ENCODE measurements at regions not wholly inside any gene's neighbourhood (a gene's known extent, or its start where the extent isn't known, plus 50 kb on each side); places are given as distances from the start of the nearest gene placed in this dataset.

DNA sequence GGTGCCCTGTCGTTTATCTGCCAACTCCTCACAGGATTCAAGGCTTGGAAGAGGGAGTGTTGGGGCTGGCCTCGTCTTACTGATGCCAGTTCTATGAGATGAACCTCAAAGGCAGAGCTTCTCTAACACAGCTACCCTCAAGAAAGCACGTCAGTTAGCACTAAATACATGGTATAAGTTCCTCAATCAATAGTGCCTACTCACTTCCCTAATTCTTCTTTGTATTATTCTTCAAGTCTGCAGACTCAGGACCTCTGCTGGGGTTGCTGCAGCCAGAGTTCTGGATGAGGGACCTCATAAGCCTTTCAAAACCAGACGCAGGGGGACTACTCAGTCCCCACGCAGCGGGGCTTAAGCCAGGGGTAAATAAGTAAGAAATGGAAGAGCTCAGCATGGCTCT is 118.3 kb downstream of the VPREB1 start:
- ATAC-seq (no peak), DNase-seq (ENCODE audit: low spot score) (no peak), FAIRE-seq (no peak)
- Histone ChIP-seq H3K9ac (ENCODE audit: insufficient read depth, low read depth, low read length) (no peak overlapping the region), H3K36me3 (replicated peaks in 1 of 2; ENCODE audit: control insufficient read depth in 1 of 2, insufficient read depth in 2 of 2, low read length in 2 of 2) (no peaks in the 10 kb centered on the region), H3K27ac (ENCODE audit: extremely low read length, insufficient read depth, low read length) (no peak overlapping the region), H3K9me3 (ENCODE audit: low read length) (no peaks in the 10 kb centered on the region), H3K4me2 (ENCODE audit: low read depth, low read length) (no peak overlapping the region), H3K4me3 (replicated peaks in 1 of 3; ENCODE audit: insufficient read depth in 1 of 3, low read depth in 2 of 3, low read length in 3 of 3) (no peak overlapping the region), H3K79me2 (ENCODE audit: insufficient read depth, low read length) (no peaks in the 10 kb centered on the region), H3K27me3 (ENCODE audit: control insufficient read depth in 1 of 2, insufficient read depth in 2 of 2, low read length in 2 of 2) (peaks cover 0 to 4% of the 10 kb centered on the region in 2 experiments; a peak in 2 of 5 replicates), H4K20me1 (ENCODE audit: insufficient read depth, low read length) (no peaks in the 10 kb centered on the region), H2AFZ (ENCODE audit: low read length) (no peak overlapping the region), H3K4me1 (ENCODE audit: insufficient read depth, low read length) (no peaks in the 10 kb centered on the region)
- CTCF ChIA-PET (ENCODE audit: low intra/inter-chr PET ratio, low total read pairs) = no interaction called here
- intact Hi-C loops (cut with micrococcal nuclease; ENCODE audit: unreplicated experiment) (no loop called here), in situ Hi-C loops (cut with HindIII; ENCODE audit: extremely low pct_ligation_motif_present, low pct_unique_long_range_greater_than_20kb) (no loop called here)
- TF ChIP-seq RFX3 (CRISPR knock-in tag; IDR thresholded peaks at IDR 0.05) (no peak), MED13 (CRISPR knock-in tag; IDR thresholded peaks at IDR 0.05) (no peak), TAF1 (CRISPR knock-in tag; IDR thresholded peaks at IDR 0.05) (no peak), ZNF431 (CRISPR knock-in tag; IDR thresholded peaks at IDR 0.05; ENCODE audit: borderline replicate concordance, low read depth) (no peak), KLF16 (CRISPR knock-in tag; IDR thresholded peaks at IDR 0.05) (no peak), RARA (CRISPR knock-in tag; IDR thresholded peaks at IDR 0.05) (no peak), EED (CRISPR knock-in tag; IDR thresholded peaks at IDR 0.05) (no peak), SNAPC2 (CRISPR knock-in tag; IDR thresholded peaks at IDR 0.05) (no peak), SMC3 (IDR thresholded peaks at IDR 0.05; ENCODE audit: low read length) (no peak), DMAP1 (CRISPR knock-in tag; IDR thresholded peaks at IDR 0.05) (no peak), MEIS2 (CRISPR knock-in tag; IDR thresholded peaks at IDR 0.05) (no peak), SIN3B (IDR thresholded peaks at IDR 0.05; ENCODE audit: low read length) (no peak)
- WGBS (ENCODE audit: low lambda C conversion rate) = 29% methylated on average over 6 of the region's 6 CpGs
- POLR2A ChIA-PET = no interaction called here
- BruUV-seq (replicated peaks) = no TSS peak

DNA sequence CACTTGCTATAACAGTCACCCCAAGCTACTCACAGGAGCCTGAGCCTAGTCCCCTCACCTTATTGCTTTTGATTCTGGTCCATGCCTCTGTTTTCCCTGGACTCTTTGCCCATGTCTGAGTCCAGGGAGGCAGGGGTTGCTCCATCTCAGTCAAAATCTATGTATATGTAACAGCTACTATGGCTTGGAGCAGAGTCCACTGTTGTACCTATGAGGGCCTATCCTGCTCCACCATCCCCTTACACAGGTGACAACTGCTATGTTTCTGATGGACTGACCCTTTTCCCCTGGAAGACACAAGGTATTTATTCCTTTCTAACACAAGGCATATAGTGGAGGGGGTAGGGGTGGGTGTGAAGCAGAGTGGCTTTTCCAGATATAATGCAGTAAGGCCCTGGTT is 119.6 kb downstream of the VPREB1 start:
- Histone ChIP-seq H3K9me3 (ENCODE audit: low read length) (no peaks in the 10 kb centered on the region), H3K27ac (ENCODE audit: extremely low read length, insufficient read depth, low read length) (no peak overlapping the region), H3K27me3 (ENCODE audit: control insufficient read depth in 1 of 2, insufficient read depth in 2 of 2, low read length in 2 of 2) (peaks cover 0 to 4% of the 10 kb centered on the region in 2 experiments; a peak in 2 of 5 replicates), H3K9ac (ENCODE audit: insufficient read depth, low read depth, low read length) (no peak overlapping the region), H3K4me1 (ENCODE audit: insufficient read depth, low read length) (no peaks in the 10 kb centered on the region), H4K20me1 (ENCODE audit: insufficient read depth, low read length) (no peaks in the 10 kb centered on the region), H3K36me3 (replicated peaks in 1 of 2; ENCODE audit: control insufficient read depth in 1 of 2, insufficient read depth in 2 of 2, low read length in 2 of 2) (no peaks in the 10 kb centered on the region), H2AFZ (ENCODE audit: low read length) (no peak overlapping the region), H3K79me2 (ENCODE audit: insufficient read depth, low read length) (no peaks in the 10 kb centered on the region), H3K4me2 (ENCODE audit: low read depth, low read length) (no peak overlapping the region), H3K4me3 (replicated peaks in 1 of 3; ENCODE audit: insufficient read depth in 1 of 3, low read depth in 2 of 3, low read length in 3 of 3) (no peak overlapping the region)
- ChIA-PET POLR2A (no interaction called here), CTCF (ENCODE audit: low intra/inter-chr PET ratio, low total read pairs) (no interaction called here)
- FAIRE-seq (no peak), DNase-seq (ENCODE audit: low spot score) (no peak), ATAC-seq (no peak)
- BruUV-seq (replicated peaks) = no TSS peak
- in situ Hi-C loops (cut with HindIII; ENCODE audit: extremely low pct_ligation_motif_present, low pct_unique_long_range_greater_than_20kb) (no loop called here), intact Hi-C loops (cut with micrococcal nuclease; ENCODE audit: unreplicated experiment) (no loop called here)
- no peak for TF ChIP-seq NCOR1 (IDR thresholded peaks at IDR 0.05; ENCODE audit: borderline replicate concordance, low read length)
- TF ChIP-seq ZBTB26 (CRISPR knock-in tag; IDR thresholded peaks at IDR 0.05; ENCODE audit: borderline replicate concordance) = no peak
- TF ChIP-seq TARDBP (CRISPR knock-in tag; IDR thresholded peaks at IDR 0.05) = no peak
- TF ChIP-seq NR2C2 (CRISPR knock-in tag; IDR thresholded peaks at IDR 0.05; ENCODE audit: borderline replicate concordance) = no peak
- no peak for TF ChIP-seq REPIN1 (CRISPR knock-in tag; IDR thresholded peaks at IDR 0.05; ENCODE audit: borderline replicate concordance, low read depth)
- no peak for TF ChIP-seq MTA3 (CRISPR knock-in tag; IDR thresholded peaks at IDR 0.05)
- TF ChIP-seq, protein P1, sequence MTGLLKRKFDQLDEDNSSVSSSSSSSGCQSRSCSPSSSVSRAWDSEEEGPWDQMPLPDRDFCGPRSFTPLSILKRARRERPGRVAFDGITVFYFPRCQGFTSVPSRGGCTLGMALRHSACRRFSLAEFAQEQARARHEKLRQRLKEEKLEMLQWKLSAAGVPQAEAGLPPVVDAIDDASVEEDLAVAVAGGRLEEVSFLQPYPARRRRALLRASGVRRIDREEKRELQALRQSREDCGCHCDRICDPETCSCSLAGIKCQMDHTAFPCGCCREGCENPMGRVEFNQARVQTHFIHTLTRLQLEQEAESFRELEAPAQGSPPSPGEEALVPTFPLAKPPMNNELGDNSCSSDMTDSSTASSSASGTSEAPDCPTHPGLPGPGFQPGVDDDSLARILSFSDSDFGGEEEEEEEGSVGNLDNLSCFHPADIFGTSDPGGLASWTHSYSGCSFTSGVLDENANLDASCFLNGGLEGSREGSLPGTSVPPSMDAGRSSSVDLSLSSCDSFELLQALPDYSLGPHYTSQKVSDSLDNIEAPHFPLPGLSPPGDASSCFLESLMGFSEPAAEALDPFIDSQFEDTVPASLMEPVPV (CRISPR knock-in tag; IDR thresholded peaks at IDR 0.05) = no peak

Measured in HepG2 (cell line).